ENCODE measurements at regions not wholly inside any gene's neighbourhood (a gene's known extent, or its start where the extent isn't known, plus 50 kb on each side); places are given as distances from the start of the nearest gene placed in this dataset.

DNA sequence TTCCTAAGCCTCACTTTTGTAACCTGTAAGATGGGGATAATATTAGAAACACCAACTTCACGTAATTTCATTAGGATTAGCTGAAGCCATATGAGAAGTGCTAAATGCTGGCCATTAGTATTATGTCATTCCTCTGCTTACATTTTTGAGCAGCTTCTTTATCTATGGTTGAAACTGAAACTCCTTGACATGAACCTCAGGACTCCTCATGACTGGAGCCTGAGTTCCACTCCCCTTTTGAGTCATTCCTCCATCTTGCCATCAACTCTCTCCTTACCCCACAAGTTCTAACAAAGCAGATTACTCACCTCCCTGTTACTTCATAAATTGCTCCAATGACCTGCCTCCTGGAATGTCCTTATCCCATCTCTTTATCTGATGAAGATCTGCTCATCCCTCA, 123.2 kb upstream of the KCNIP4 start:
- Histone ChIP-seq H3K4me1 (ENCODE audit: control insufficient read depth, insufficient read depth, low read length) (no peaks in the 10 kb centered on the region), H3K9ac (ENCODE audit: extremely low read depth, low read length, poor library complexity, severe bottlenecking) (no peak overlapping the region), H3K9me3 (ENCODE audit: control insufficient read depth, low read length) (peaks cover 31% of the 10 kb centered on the region), H3K27me3 (ENCODE audit: control insufficient read depth, insufficient read depth, low read length, poor library complexity, severe bottlenecking) (no peaks in the 10 kb centered on the region), H3K27ac (ENCODE audit: low read depth, low read length) (no peak overlapping the region), H3K4me3 (ENCODE audit: low read length) (no peak overlapping the region), H3K36me3 (ENCODE audit: control insufficient read depth, insufficient read depth, low read length) (no peaks in the 10 kb centered on the region)
- H3K4me3 Mint-ChIP-seq, result no peak overlapping the region
- H3K27me3 Mint-ChIP-seq (ENCODE audit: insufficient read depth), result no peaks in the 10 kb centered on the region
- H3K27ac Mint-ChIP-seq, result no peak overlapping the region
- H3K36me3 Mint-ChIP-seq (ENCODE audit: low read depth), result no peaks in the 10 kb centered on the region
- H3K9me3 Mint-ChIP-seq, result peaks cover 24% of the 10 kb centered on the region
- TF ChIP-seq, protein P1, sequence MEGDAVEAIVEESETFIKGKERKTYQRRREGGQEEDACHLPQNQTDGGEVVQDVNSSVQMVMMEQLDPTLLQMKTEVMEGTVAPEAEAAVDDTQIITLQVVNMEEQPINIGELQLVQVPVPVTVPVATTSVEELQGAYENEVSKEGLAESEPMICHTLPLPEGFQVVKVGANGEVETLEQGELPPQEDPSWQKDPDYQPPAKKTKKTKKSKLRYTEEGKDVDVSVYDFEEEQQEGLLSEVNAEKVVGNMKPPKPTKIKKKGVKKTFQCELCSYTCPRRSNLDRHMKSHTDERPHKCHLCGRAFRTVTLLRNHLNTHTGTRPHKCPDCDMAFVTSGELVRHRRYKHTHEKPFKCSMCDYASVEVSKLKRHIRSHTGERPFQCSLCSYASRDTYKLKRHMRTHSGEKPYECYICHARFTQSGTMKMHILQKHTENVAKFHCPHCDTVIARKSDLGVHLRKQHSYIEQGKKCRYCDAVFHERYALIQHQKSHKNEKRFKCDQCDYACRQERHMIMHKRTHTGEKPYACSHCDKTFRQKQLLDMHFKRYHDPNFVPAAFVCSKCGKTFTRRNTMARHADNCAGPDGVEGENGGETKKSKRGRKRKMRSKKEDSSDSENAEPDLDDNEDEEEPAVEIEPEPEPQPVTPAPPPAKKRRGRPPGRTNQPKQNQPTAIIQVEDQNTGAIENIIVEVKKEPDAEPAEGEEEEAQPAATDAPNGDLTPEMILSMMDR (conservative IDR thresholded peaks at IDR 0.05), result no peak
- peaks cover 5% of the 10 kb centered on the region for H3K4me1 Mint-ChIP-seq
- no peak for DNase-seq
- WGBS, 2 experiments (ENCODE audit: insufficient coverage in 1 of 2, insufficient read length in 1 of 2), result 93 to 100% methylated on average over 1 of the region's 1 CpG

DNA sequence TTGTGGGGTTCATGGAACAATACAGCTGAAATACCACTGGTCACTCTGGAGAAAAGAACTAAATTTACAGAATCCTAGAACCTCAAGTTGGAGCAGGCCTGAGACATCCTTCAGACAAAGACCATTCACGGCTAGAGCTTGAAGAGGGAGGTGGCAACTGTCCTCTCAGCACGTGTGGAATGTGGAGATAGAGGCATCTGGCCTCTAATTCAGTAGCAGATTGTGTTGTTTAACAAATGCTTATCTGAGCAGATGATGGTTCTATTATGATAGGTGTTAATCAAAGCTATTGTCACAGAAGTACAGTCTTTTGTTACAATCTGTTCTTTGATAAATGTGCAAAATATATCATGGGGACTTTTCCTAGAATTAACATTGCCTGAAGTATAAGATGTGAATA, 121.7 kb upstream of the KCNIP4 start:
- peaks cover 5% of the 10 kb centered on the region for H3K4me1 Mint-ChIP-seq
- WGBS, 2 experiments (ENCODE audit: insufficient coverage in 1 of 2, insufficient read length in 1 of 2), result 63 to 64% methylated on average over 2 of the region's 2 CpGs

DNA sequence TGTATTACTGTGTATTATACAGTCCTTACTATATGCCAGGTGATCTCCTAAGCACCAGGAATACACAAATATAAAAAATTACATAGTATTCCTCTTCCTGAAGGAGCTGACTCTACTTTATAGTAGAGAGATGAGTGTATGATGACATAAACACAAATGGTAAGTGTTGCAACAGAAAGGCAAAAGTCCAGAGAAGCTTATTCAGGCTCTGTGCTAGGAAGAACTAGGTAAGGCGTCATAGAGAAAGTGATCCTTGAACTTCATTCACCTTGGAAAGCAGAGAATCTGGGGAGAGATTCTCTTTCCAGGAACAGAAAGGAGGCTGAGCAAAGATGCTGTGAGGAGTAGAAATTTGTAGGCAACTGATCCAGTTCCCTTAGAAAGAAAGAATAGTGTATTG, 115.0 kb upstream of the KCNIP4 start:
- WGBS, 2 experiments (ENCODE audit: insufficient coverage in 1 of 2, insufficient read length in 1 of 2), result 88 to 90% methylated on average over 1 of the region's 1 CpG
- H3K4me1 ChIP-seq (ENCODE audit: control insufficient read depth, insufficient read depth, low read length), result no peaks in the 10 kb centered on the region
- H3K27ac ChIP-seq (ENCODE audit: low read depth, low read length), result no peak overlapping the region
- no peaks in the 10 kb centered on the region for H3K36me3 ChIP-seq (ENCODE audit: control insufficient read depth, insufficient read depth, low read length)
- no peak overlapping the region for H3K4me3 ChIP-seq (ENCODE audit: low read length)
- Mint-ChIP-seq H3K36me3 (ENCODE audit: low read depth) (no peaks in the 10 kb centered on the region), H3K9me3 (no peaks in the 10 kb centered on the region), H3K4me3 (no peak overlapping the region), H3K27me3 (ENCODE audit: insufficient read depth) (no peaks in the 10 kb centered on the region), H3K4me1 (no peaks in the 10 kb centered on the region), H3K27ac (no peak overlapping the region)
- H3K9me3 ChIP-seq (ENCODE audit: control insufficient read depth, low read length), result no peaks in the 10 kb centered on the region
- no peak for DNase-seq
- H3K27me3 ChIP-seq (ENCODE audit: control insufficient read depth, insufficient read depth, low read length, poor library complexity, severe bottlenecking), result no peaks in the 10 kb centered on the region
- H3K9ac ChIP-seq (ENCODE audit: extremely low read depth, low read length, poor library complexity, severe bottlenecking), result no peak overlapping the region
- TF ChIP-seq, protein P1 (conservative IDR thresholded peaks at IDR 0.05), result no peak

More for the DNA sequence above, 121.7 kb upstream of the KCNIP4 start:
- H3K4me1 ChIP-seq (ENCODE audit: control insufficient read depth, insufficient read depth, low read length), result no peaks in the 10 kb centered on the region
- no peaks in the 10 kb centered on the region for H3K27me3 ChIP-seq (ENCODE audit: control insufficient read depth, insufficient read depth, low read length, poor library complexity, severe bottlenecking)
- peaks cover 17% of the 10 kb centered on the region for H3K9me3 Mint-ChIP-seq
- DNase-seq, result no peak
- no peaks in the 10 kb centered on the region for H3K27me3 Mint-ChIP-seq (ENCODE audit: insufficient read depth)
- H3K27ac ChIP-seq (ENCODE audit: low read depth, low read length), result no peak overlapping the region
- TF ChIP-seq, protein P1 (conservative IDR thresholded peaks at IDR 0.05), result no peak
- H3K36me3 ChIP-seq (ENCODE audit: control insufficient read depth, insufficient read depth, low read length), result no peaks in the 10 kb centered on the region
- H3K9ac ChIP-seq (ENCODE audit: extremely low read depth, low read length, poor library complexity, severe bottlenecking), result no peak overlapping the region
- H3K4me3 ChIP-seq (ENCODE audit: low read length), result no peak overlapping the region
- no peaks in the 10 kb centered on the region for H3K36me3 Mint-ChIP-seq (ENCODE audit: low read depth)
- no peak overlapping the region for H3K27ac Mint-ChIP-seq
- no peak overlapping the region for H3K4me3 Mint-ChIP-seq
- H3K9me3 ChIP-seq (ENCODE audit: control insufficient read depth, low read length), result peaks cover 23% of the 10 kb centered on the region

Measured in endodermal cell (in vitro differentiated cells).